ENCODE measurements at regions not wholly inside any gene's neighbourhood (a gene's known extent, or its start where the extent isn't known, plus 50 kb on each side); places are given as distances from the start of the nearest gene placed in this dataset.

DNA sequence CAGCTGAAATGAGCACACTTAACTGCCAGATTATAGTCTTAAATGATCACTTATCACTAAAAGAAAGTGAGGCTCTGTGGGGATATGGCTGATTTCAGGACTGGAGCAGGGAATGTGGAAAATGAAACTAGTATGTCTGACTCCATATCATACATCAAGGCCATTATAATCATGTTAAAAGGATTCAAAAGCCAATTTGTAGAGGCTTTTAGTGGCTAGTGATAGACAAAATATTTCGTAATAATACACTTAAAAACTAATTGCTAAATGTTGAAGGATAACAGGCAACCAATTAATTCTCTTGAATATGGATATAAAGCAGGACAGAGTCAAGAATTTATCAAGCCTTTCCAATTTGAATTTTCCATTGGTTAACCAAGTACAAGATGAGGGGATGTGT, 358.1 kb upstream of the NDST3 start:
- ChIA-PET POLR2A (no interaction called here), CTCF (no interaction called here)
- TF ChIP-seq HDGF (IDR thresholded peaks at IDR 0.05; ENCODE audit: borderline replicate concordance), result no peak
- TF ChIP-seq, protein P1, sequence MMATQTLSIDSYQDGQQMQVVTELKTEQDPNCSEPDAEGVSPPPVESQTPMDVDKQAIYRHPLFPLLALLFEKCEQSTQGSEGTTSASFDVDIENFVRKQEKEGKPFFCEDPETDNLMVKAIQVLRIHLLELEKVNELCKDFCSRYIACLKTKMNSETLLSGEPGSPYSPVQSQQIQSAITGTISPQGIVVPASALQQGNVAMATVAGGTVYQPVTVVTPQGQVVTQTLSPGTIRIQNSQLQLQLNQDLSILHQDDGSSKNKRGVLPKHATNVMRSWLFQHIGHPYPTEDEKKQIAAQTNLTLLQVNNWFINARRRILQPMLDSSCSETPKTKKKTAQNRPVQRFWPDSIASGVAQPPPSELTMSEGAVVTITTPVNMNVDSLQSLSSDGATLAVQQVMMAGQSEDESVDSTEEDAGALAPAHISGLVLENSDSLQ (IDR thresholded peaks at IDR 0.05), result no peak
- TF ChIP-seq ZNF384 (IDR thresholded peaks at IDR 0.05), result no peak
- no peak for TF ChIP-seq L3MBTL2 (conservative IDR thresholded peaks at IDR 0.05)
- TF ChIP-seq LEF1 (IDR thresholded peaks at IDR 0.05; ENCODE audit: borderline replicate concordance), result no peak
- no peak for TF ChIP-seq FOXA1 (IDR thresholded peaks at IDR 0.05)
- TF ChIP-seq BHLHE40 (IDR thresholded peaks at IDR 0.05; ENCODE audit: borderline replicate concordance), result no peak
- TF ChIP-seq FOXK2 (IDR thresholded peaks at IDR 0.05), result no peak
- no peak for TF ChIP-seq SP1 (IDR thresholded peaks at IDR 0.05)
- TF ChIP-seq TARDBP (IDR thresholded peaks at IDR 0.05), result no peak
- no peak for TF ChIP-seq SUZ12 (IDR thresholded peaks at IDR 0.05)
- TF ChIP-seq FOXM1 (IDR thresholded peaks at IDR 0.05; ENCODE audit: borderline replicate concordance), result no peak
- no peak for TF ChIP-seq CTBP1 (IDR thresholded peaks at IDR 0.05; ENCODE audit: borderline replicate concordance)
- DNase-seq (ENCODE audit: extremely low spot score), result no peak

GRCh38 chr4:117678861-117679260, 355.4 kb upstream of the NDST3 start:
- POLR2A ChIA-PET, result no interaction called here
- CTCF ChIA-PET, result no interaction called here
- TF ChIP-seq SP1 (IDR thresholded peaks at IDR 0.05), result no peak
- DNase-seq (ENCODE audit: extremely low spot score), result no peak

DNA sequence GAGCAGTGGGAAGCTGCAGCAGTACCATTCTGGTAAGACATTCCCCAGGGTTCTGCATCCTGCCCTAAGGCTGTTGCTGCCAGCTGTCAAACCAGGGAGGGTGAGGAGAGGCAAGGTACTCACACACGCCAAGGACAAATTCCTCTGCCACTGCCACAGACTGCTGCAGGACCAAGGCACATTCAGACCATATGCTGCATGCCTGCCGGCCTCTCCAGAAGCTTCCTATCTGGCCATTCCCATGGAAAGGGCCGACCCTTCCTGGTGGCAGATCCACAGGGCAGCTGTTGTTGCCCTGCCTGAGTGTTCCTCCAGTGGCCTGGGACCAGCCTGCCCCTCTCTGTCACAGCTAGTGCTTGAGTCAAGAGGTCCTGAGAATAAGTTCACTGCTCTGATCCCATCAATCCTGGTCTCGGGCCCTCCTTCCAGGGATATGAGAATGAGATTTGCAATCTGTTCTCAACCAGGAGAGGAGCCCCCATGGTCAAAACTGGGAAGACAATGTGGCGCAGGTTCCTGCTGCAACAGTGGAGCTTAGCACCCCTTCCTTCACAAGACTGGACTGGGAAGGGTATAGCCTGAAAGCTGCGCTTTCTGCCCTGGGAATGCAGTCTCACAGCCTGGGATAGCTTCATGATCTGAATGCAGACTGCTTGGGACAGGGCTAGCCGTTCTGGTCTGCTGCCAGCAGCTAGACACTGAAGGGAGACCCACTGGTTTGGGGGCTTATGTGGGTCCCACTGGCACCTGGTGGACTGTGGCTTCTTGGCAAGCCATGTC, 342.5 kb upstream of the NDST3 start:
- no peak for DNase-seq (ENCODE audit: extremely low spot score)
- TF ChIP-seq FOXM1 (IDR thresholded peaks at IDR 0.05; ENCODE audit: borderline replicate concordance) (no peak), FOXK2 (IDR thresholded peaks at IDR 0.05) (no peak), SP1 (IDR thresholded peaks at IDR 0.05) (no peak), ELF4 (IDR thresholded peaks at IDR 0.05) (no peak), NFRKB (IDR thresholded peaks at IDR 0.05) (no peak), HDGF (IDR thresholded peaks at IDR 0.05; ENCODE audit: borderline replicate concordance) (no peak), TARDBP (IDR thresholded peaks at IDR 0.05) (no peak), ZNF384 (IDR thresholded peaks at IDR 0.05) (no peak)
- POLR2A ChIA-PET, result no interaction called here
- CTCF ChIA-PET, result interaction anchor here (0.6 kb wide), 1 partner anchor 243 kb away, joined by 4 read pairs; no protein-coding TSS in a partner anchor

DNA sequence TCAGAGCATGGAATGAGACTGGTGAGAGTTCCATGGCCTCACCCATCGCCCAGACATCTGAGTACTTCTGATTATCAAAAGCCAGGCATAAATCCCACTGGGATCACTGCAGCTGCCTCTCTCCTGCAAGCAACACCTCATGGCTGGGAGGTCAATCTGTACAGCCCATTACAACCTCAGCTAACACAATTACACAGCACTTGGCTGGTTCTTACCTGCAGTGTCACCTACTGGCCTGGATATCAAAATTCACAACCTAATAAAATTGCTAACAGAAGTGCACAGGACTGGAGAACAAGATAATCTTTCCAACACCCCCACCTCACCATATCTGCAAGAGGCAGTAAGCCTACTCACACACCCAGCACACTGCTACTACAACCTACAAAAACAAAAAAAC, 341.7 kb upstream of the NDST3 start:
- TF ChIP-seq FOXM1 (IDR thresholded peaks at IDR 0.05; ENCODE audit: borderline replicate concordance) (no peak), HDGF (IDR thresholded peaks at IDR 0.05; ENCODE audit: borderline replicate concordance) (no peak), SP1 (IDR thresholded peaks at IDR 0.05) (no peak), FOXA1 (IDR thresholded peaks at IDR 0.05) (no peak), TARDBP (IDR thresholded peaks at IDR 0.05) (no peak), LEF1 (IDR thresholded peaks at IDR 0.05; ENCODE audit: borderline replicate concordance) (no peak), NFRKB (IDR thresholded peaks at IDR 0.05) (no peak), ELF4 (IDR thresholded peaks at IDR 0.05) (no peak), ARNT (IDR thresholded peaks at IDR 0.05) (no peak), FOXK2 (IDR thresholded peaks at IDR 0.05) (no peak), CTBP1 (IDR thresholded peaks at IDR 0.05; ENCODE audit: borderline replicate concordance) (no peak), SUZ12 (IDR thresholded peaks at IDR 0.05) (no peak), ZNF384 (IDR thresholded peaks at IDR 0.05) (no peak), BHLHE40 (IDR thresholded peaks at IDR 0.05; ENCODE audit: borderline replicate concordance) (no peak), L3MBTL2 (conservative IDR thresholded peaks at IDR 0.05) (no peak)
- TF ChIP-seq, protein P1 (IDR thresholded peaks at IDR 0.05), result no peak
- POLR2A ChIA-PET, result no interaction called here
- no peak for DNase-seq (ENCODE audit: extremely low spot score)
- CTCF ChIA-PET, result interaction anchor here (0.6 kb wide), 1 partner anchor 244 kb away, joined by 4 read pairs; no protein-coding TSS in a partner anchor

DNA sequence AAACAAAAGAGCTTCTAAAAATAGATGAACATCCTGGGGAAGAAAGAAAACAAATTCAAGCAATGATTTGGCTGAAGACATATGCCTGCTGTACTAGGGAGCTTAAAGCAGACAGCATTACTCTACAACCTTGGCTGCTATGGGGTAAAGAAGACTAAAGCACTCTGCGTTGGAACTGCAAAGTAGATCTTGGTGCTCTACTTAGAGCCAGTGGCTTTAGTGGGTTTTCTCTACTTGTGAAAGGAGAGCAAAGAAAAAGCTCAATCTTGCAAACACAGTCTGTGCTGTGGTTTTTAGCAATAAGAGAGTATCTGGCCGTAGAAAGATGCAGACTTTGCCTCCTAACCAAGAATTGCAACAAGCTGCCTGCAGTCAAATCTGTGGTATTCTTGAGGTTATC, 334.7 kb upstream of the NDST3 start:
- ChIA-PET POLR2A (no interaction called here), CTCF (interaction anchor here (1.1 to 1.3 kb wide), 2 partner anchors 13 to 381 kb away, joined by 3 to 6 read pairs; no protein-coding TSS in a partner anchor)
- no peak for DNase-seq (ENCODE audit: extremely low spot score)
- TF ChIP-seq L3MBTL2 (conservative IDR thresholded peaks at IDR 0.05), result no peak
- TF ChIP-seq CTBP1 (IDR thresholded peaks at IDR 0.05; ENCODE audit: borderline replicate concordance), result no peak
- no peak for TF ChIP-seq TARDBP (IDR thresholded peaks at IDR 0.05)
- no peak for TF ChIP-seq ZNF384 (IDR thresholded peaks at IDR 0.05)
- no peak for TF ChIP-seq SUZ12 (IDR thresholded peaks at IDR 0.05)
- TF ChIP-seq FOXA1 (IDR thresholded peaks at IDR 0.05), result no peak
- TF ChIP-seq FOXK2 (IDR thresholded peaks at IDR 0.05), result no peak

GRCh38 chr4:117700111-117700892, 334.0 kb upstream of the NDST3 start:
- ChIA-PET POLR2A (no interaction called here), CTCF (interaction anchor here (0.7 to 1.3 kb wide), 5 partner anchors 10 to 566 kb away, joined by 3 to 7 read pairs (median 4); no protein-coding TSS in a partner anchor)
- DNase-seq (ENCODE audit: extremely low spot score), result peak; percentile 19
- TF ChIP-seq L3MBTL2 (conservative IDR thresholded peaks at IDR 0.05) (no peak), TARDBP (IDR thresholded peaks at IDR 0.05) (no peak), FOXA1 (IDR thresholded peaks at IDR 0.05) (no peak), FOXK2 (IDR thresholded peaks at IDR 0.05) (no peak)

DNA sequence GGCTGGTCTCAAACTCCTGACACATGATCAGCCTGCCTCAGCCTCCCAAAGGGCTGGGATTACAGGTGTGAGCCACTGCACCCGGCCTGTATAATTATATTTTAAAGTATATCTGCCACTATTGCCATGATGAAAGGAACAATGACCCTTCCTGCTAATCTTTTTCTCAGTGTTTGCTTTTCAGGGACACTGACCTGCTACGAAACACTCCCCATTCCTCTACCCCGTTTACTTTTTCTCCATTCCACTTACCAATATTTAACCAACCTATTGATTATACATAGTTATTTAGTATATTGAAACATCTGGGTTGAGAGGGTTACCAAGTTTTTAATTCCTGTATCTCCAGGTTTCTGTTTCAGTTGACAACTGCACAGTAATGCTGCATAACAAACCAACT, 331.9 kb upstream of the NDST3 start:
- TF ChIP-seq HDGF (IDR thresholded peaks at IDR 0.05; ENCODE audit: borderline replicate concordance) (no peak), LEF1 (IDR thresholded peaks at IDR 0.05; ENCODE audit: borderline replicate concordance) (no peak), L3MBTL2 (conservative IDR thresholded peaks at IDR 0.05) (no peak), ZNF384 (IDR thresholded peaks at IDR 0.05) (no peak), TARDBP (IDR thresholded peaks at IDR 0.05) (no peak), ARNT (IDR thresholded peaks at IDR 0.05) (no peak), SP1 (IDR thresholded peaks at IDR 0.05) (no peak), ELF4 (IDR thresholded peaks at IDR 0.05) (no peak), FOXM1 (IDR thresholded peaks at IDR 0.05; ENCODE audit: borderline replicate concordance) (no peak), BHLHE40 (IDR thresholded peaks at IDR 0.05; ENCODE audit: borderline replicate concordance) (no peak), SUZ12 (IDR thresholded peaks at IDR 0.05) (no peak), CTBP1 (IDR thresholded peaks at IDR 0.05; ENCODE audit: borderline replicate concordance) (no peak)
- TF ChIP-seq, protein P1 (IDR thresholded peaks at IDR 0.05), result no peak
- DNase-seq (ENCODE audit: extremely low spot score), result no peak
- ChIA-PET CTCF (no interaction called here), POLR2A (no interaction called here)

All from HEK293T (cell line).